DND-41 (cell line): ENCODE measurements at regions not wholly inside any gene's neighbourhood (a gene's known extent, or its start where the extent isn't known, plus 50 kb on each side); places are given as distances from the start of the nearest gene placed in this dataset.

Experiments
- EZH2 ChIP-seq: IDR thresholded peaks from 3 replicates; pipeline ENCODE4 v1.6.1; 2012; ENCODE audit warnings: borderline replicate concordance, low read depth, mild to moderate bottlenecking, moderate library complexity, low read length, inconsistent platforms; ENCODE audit not compliant: severe bottlenecking
- TF ChIP-seq, protein P1 (sequence below): IDR thresholded peaks from 2 replicates; pipeline ENCODE4 v1.5.1; 2012; ENCODE audit warnings: borderline replicate concordance, low read length, moderate library complexity, mild to moderate bottlenecking; ENCODE audit not compliant: poor library complexity, severe bottlenecking; ENCODE audit errors: extremely low read depth

DNA sequence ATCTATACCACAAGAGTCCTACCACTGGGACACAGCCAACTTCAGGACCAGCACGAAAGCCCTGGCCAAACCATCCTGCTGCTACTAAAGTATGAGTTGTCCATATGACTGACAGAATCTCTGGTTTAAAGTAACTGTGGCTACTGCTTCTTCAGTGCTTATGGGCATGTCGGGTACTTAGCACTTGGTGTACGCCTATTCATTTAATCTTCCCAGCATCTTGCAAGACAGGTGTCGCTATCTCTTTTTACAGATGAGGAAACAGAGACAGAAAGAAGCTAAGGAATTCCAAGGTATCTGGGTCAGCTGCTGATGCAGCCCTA, 203.4 kb upstream of the ID2 start:
- TF ChIP-seq, protein P1, sequence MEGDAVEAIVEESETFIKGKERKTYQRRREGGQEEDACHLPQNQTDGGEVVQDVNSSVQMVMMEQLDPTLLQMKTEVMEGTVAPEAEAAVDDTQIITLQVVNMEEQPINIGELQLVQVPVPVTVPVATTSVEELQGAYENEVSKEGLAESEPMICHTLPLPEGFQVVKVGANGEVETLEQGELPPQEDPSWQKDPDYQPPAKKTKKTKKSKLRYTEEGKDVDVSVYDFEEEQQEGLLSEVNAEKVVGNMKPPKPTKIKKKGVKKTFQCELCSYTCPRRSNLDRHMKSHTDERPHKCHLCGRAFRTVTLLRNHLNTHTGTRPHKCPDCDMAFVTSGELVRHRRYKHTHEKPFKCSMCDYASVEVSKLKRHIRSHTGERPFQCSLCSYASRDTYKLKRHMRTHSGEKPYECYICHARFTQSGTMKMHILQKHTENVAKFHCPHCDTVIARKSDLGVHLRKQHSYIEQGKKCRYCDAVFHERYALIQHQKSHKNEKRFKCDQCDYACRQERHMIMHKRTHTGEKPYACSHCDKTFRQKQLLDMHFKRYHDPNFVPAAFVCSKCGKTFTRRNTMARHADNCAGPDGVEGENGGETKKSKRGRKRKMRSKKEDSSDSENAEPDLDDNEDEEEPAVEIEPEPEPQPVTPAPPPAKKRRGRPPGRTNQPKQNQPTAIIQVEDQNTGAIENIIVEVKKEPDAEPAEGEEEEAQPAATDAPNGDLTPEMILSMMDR: no peak
- no peak for TF ChIP-seq EZH2
